Upper lobe of left lung (tissue), 4 donors: ENCODE measurements at regions not wholly inside any gene's neighbourhood (a gene's known extent, or its start where the extent isn't known, plus 50 kb on each side); places are given as distances from the start of the nearest gene placed in this dataset.

Source experiments
- CTCF ChIP-seq, 6 experiments: fragments of 450-650 bp in 4 of 6; fragments of 200-600 bp in 2 of 6; sonication (generic) in 2 of 6; IDR thresholded peaks; one replicate each; pipeline ENCODE4 v1.5.1; 2016 to 2019; ENCODE audit warnings: antibody characterized with exemption in 6 of 6
- POLR2A ChIP-seq, 4 donors: fragments of 450-650 bp; IDR thresholded peaks; one replicate each; pipeline ENCODE4 v1.5.1; 2016 to 2017; ENCODE audit warnings: antibody characterized with exemption in 4 of 4, mild to moderate bottlenecking in 2 of 4

- TF ChIP-seq CTCF (IDR thresholded peaks at IDR 0.05) (no peak), POLR2A (IDR thresholded peaks at IDR 0.05) (no peak)
Measured at GRCh38 chr21:29434081-29434480, 135.4 kb downstream of the BACH1 start.
